ENCODE measurements at regions not wholly inside any gene's neighbourhood (a gene's known extent, or its start where the extent isn't known, plus 50 kb on each side); places are given as distances from the start of the nearest gene placed in this dataset.
A peak's percentile ranks its signal among the peaks of the same experiment; 100 is the strongest.

- DNase-seq = no peak
These were observed 261.5 kb downstream of the TRIB2 start for GRCh38 chr2:12978066-12978835.

DNA sequence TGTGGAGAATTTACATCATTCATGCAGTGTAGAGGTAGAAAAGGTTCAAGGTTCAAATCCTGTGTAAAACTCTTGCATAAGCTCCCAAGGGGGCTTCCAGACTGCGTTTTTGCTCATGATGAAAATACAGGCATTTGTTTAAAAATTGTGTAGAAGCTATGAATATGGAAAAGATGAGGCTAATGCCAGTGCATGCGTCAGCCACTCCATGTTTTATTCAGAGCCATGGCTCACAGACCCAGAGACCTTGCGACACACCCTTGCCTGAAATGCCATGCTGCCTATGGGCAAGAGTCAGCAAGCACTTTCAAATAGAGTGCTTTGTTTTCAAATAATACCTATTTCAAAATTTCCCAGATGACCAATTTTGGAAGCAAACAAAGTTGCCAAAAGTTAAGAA, 262.3 kb downstream of the TRIB2 start:
- DNase-seq = no peak

DNA sequence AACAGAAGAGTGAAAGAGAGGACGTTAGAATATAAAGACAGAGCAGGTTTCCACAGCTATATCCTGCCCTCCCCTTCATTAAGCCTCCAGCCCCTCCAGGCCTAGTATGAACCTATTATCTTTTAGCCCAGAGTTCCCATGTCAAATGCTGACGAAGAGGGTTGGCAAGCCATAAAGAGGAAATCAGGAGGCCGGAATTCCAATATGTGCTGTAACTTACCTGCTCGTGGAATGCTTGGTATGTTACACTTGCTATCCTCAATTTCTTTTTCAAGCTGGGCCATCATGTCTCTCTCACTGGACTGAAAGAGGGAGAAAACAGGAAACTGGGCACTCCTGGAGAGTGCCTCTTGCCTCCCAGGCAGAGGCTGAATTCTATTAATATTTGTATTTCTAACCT, 264.1 kb downstream of the TRIB2 start:
- no peak for DNase-seq

DNA sequence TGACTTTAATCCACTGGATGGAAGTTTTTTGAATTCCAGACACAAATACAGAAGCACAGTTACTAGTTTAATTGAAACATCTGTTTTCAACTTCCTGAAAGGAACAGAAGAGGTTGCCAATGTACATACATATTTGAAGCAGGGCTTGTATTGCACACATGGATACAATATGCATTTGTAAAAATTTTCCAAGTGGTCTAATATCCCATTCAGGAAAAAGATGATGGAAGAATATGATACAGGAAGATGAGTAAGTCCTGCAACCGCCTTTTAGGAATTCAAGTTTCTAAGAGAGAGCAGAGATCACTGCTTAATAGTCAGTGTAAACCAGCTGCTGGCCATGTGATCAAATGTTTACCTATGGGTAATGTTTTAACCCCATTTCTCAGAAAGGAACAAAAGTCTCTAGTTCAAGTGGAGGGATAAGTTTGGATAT, 265.4 kb downstream of the TRIB2 start:
- DNase-seq = no peak

- no peak for DNase-seq
These were observed 270.5 kb downstream of the TRIB2 start for GRCh38 chr2:12987246-12987645.

GRCh38 chr2:12988279-12988678, 271.5 kb downstream of the TRIB2 start:
- DNase-seq = no peak

DNA sequence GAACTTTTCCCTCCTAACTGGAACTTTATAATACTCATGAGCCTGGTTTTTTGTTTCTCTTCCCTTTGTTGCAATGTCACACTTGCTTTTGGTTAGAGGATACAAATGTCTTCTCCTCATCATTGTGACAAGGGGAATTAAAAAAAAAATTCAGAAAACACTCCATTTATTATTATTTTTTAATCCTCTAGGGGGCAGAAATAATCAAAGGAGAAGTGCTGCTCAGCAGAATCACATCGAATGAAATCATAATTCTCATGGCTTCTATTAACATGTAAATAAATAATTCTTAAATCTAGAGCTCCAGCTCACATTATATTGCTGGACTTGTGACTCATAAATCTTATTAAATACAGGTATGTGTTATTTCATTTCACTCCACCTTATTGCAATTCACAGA, 273.8 kb downstream of the TRIB2 start:
- DNase-seq = no peak

- DNase-seq = no peak
These were observed 281.9 kb downstream of the TRIB2 start for GRCh38 chr2:12998685-12999084.

DNA sequence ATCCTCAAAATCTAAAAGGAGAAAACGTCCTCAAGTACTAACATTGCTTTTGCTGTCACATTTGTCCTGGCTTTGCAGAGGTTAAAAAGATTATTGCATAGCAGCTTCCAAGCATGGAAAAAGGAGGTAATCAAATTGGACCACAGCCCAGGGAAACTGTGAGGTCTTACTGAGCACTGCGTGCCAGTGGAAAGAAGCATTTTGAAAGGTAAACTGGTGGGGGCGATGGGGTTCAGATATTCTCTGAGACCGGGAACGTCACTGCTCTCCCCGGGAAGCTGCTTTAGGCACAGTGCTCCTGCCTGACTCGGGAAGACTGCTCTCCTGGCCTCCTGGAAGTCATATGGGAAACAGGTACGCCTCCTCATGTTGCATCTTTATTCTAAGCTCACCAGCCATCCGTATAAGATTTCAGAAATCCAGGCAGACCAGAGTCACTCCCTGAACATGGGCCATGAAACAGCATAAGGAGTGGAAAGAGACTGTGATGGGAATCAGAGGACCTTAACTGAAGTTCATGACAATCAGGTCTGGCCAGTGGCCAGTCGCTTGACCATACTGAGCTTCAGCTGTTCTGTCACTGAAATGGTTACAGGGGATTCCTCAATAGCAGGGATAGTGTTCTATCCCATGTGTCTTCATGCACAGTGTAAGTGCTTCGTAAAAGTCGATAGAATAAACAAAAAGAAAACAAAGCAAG, 284.1 kb downstream of the TRIB2 start:
- DNase-seq = no peak

DNA sequence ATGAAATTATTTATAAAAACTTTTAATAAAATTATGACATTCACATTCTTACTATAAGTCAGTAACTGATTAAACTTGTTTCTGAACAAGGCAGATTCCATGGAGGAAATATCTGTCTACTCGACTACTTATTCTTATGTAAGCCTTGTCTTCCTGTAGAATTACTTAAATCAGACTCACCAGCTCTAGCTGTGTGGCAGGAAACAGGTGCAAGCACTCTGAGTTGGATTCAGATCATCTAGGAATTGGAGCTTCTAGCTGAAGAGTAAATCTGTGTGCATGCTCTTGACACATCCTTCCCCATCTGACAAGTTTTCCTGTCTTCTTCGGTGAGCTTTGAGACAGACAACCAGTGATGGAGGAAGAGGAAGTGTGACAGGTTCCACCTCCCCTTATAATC, 284.7 kb downstream of the TRIB2 start:
- DNase-seq = no peak

DNA sequence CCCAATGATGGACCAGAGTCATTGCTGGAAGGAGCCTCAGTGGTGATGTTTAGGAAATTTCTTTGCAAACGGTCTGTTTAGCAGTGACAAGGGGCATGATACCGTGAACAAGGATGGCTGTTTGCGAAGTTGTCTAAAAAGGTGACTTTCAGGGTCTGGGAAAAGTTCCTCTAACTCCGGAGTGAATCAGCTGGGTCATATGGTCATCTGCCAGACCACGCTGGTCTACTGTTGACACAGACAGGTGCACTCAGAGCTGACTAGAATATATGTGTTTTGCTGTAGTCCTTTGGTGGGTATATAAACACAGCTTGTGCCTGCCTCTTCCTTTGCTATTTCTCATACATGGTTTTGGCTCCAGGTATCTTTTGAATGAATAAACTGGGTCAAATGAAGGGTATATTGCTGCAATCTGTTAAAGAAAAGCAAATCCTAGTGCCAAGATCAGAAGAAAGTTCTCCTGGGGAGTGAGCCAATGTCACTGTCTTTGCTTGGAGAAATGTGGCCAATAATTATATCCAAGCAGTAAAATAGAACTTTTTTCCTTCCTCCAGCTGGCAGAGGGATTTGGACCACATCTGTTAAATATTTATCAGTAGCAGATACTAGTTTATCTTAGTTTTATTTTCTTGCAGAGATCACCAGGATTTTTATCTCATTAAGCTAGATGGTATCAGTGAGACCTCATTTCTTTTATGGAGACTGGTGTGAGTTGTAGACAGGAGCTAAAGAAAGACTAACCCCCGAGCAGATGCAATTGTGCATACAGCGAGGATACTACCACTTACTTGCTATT, 286.0 kb downstream of the TRIB2 start:
- no peak for DNase-seq

GRCh38 chr2:13003500-13003899, 286.8 kb downstream of the TRIB2 start:
- no peak for DNase-seq

GRCh38 chr2:13005048-13005447, 288.3 kb downstream of the TRIB2 start:
- no peak for DNase-seq

DNA sequence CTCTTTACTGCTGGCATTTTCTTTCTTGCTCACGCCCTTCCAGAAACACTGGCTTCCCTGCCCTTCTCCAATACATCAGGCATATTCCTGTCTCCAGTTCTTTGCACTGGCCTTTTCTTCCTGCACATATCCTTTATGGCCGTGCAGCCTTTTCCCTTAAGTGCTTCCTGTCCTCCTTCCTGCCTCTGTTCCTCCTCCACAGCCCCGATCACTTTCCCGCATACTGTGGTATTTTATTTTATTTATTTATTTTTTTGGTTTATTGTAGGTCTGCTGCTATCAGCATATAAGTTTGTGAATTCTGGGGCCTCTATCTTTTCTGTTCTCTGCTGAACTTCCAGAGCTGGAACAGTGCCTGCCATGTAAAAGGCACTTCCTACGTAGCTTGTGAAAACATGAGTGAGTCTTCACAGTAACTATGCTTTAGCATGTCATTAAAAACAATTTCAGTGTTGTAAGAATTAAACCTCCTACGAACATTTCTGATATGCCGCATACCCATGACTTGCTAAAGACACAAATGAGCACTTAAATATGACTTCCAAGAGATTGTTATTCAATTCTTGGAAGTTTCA, 289.1 kb downstream of the TRIB2 start:
- DNase-seq = no peak

DNA sequence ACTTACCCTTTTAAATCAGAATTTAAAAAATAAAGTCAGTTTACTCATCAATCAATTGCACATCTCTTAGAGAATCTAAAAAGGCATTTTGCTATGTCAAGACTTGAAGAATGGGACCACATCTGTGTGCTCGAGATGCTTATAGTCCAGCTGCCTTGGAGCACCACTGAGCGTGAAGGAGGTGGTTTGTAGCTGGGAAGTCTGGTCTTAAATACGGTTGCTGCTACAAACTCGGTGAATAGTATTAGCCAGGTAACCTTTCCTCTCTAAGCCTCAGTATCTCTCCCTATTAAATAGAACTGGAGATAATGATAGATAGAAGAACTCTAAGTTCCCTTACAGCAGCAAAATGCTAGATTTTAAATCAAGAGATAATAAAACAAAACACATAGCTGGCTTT, 289.7 kb downstream of the TRIB2 start:
- DNase-seq = no peak

DNA sequence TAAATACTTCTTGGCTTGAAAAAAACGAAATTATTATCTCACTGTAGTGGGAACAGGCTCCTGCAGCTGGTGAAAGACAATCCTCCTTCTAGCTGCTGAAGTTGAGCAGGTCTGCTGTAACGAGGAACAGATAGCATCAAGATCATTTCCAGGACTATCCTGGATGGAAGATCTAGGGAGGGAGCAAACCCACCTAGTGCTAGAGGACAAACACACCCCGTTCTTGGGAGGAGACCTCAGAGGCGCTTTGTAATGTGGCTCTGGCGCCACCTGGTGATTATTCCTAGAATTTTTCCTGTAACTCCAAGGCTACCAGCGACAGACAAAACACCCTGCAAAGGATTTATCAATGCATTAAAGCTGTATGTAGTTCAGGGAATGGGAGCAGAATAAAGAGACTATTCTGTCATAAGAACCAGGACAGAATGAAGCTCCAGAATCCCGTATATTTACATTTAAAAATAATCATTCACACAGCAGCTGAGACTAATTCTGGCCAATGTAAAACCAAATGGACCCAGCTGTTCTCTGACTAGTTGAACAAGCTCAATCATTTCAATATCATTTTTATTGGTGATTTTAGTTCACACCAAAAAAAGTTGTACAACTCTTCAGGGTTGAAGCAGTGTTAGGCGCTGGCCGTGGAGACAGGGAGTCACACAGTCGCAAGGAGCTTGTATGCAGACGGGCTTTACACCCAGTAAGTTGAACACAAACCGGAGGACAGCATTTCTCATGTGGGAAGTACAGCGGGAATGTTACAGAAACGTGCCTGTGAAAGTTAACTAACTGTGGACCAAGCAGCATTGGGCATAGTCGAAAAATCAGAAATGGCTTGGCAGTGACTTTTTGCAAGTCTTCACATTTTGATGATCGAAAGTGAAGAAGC, 290.3 kb downstream of the TRIB2 start:
- peak; percentile 44 for DNase-seq

DNA sequence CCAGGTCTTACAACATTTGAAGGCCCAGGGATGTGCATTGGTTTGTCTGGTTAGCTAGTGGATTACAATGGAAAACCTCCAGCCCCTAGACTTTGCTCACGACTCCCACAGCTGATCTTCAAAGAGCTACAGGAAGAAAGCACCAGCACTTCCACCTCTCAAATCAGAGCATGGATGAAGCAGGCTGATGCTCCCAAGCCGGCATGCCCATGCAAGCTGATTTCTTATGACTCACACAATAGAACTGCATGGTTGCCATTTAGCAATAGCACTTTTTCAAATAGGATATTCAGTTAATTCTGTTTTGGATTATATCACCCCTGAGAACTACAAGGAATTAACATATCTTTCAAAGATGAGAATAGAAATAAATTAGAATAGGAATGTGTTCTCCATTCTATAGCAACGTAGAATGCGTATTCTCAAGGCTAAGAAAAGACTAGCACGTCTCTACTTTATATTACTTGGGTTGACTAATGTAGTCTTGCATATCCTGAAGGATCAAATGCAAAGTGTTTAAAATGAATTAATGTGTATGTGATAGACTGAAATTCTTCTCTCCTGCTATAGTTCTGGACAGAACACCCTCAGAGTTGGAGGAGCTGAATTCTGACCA, 292.4 kb downstream of the TRIB2 start:
- DNase-seq = no peak

- no peak for DNase-seq
These were observed 293.5 kb downstream of the TRIB2 start for GRCh38 chr2:13010283-13010682.

- no peak for DNase-seq
These were observed 298.0 kb downstream of the TRIB2 start for GRCh38 chr2:13014783-13015182.

- peak; percentile 3 for DNase-seq
These were observed 299.0 kb downstream of the TRIB2 start for GRCh38 chr2:13015532-13016320.

GRCh38 chr2:13018490-13018889, 301.8 kb downstream of the TRIB2 start:
- no peak for DNase-seq
